CD14-positive monocyte (primary cell): ENCODE measurements at regions not wholly inside any gene's neighbourhood (a gene's known extent, or its start where the extent isn't known, plus 50 kb on each side); places are given as distances from the start of the nearest gene placed in this dataset.

Experiments
- DNase-seq, 3 donors: peaks; one replicate each; pipeline ENCODE4 v3.0.0-alpha.2; 2011 to 2022
- H2AFZ ChIP-seq: 2 replicates; pipeline ENCODE4 v1.6.0; 2012; ENCODE audit warnings: mild to moderate bottlenecking, low read depth, low read length, inconsistent platforms; ENCODE audit not compliant: insufficient read depth, poor library complexity, severe bottlenecking
- H3K27ac ChIP-seq, 2 donors: 1 replicate in 1 of 2; 2 replicates in 1 of 2; pipeline ENCODE4 v1.5.1; 2012 to 2013; ENCODE audit warnings: low read length in 2 of 2, control low read depth in 1 of 2, inconsistent platforms in 1 of 2, low read depth in 1 of 2, mild to moderate bottlenecking in 1 of 2
- H3K27me3 ChIP-seq, 2 donors: one replicate each; pipeline versions ENCODE4 v1.6.0 to v1.6.1; 2011 to 2013; ENCODE audit warnings: low read length in 2 of 2; ENCODE audit not compliant: control insufficient read depth in 2 of 2, insufficient read depth in 2 of 2
- H3K36me3 ChIP-seq, 2 donors: replicated peaks in 1 of 2; 1 replicate in 1 of 2; 2 replicates in 1 of 2; pipeline versions ENCODE4 v1.5.1 to v1.6.1; 2012 to 2013; ENCODE audit warnings: low read length in 2 of 2, control low read depth in 1 of 2, inconsistent platforms in 1 of 2, mild to moderate bottlenecking in 1 of 2; ENCODE audit not compliant: insufficient read depth in 2 of 2, control insufficient read depth in 1 of 2
- H3K4me1 ChIP-seq, 2 donors: 1 replicate in 1 of 2; 2 replicates in 1 of 2; pipeline versions ENCODE4 v1.5.1 to v1.6.1; 2012 to 2013; ENCODE audit warnings: low read length in 2 of 2, control low read depth in 1 of 2, inconsistent platforms in 1 of 2, mild to moderate bottlenecking in 1 of 2, moderate library complexity in 1 of 2; ENCODE audit not compliant: insufficient read depth in 2 of 2, control insufficient read depth in 1 of 2
- H3K4me2 ChIP-seq: replicated peaks from 2 replicates; pipeline ENCODE3; 2012; ENCODE audit warnings: low read length, moderate library complexity, mild to moderate bottlenecking; ENCODE audit not compliant: poor library complexity, severe bottlenecking; ENCODE audit errors: extremely low read depth
- H3K4me3 ChIP-seq, 3 experiments: fragments of 200-600 bp in 1 of 3; sonication (generic) in 1 of 3; replicated peaks in 1 of 3; 1 replicate in 2 of 3; 2 replicates in 1 of 3; pipeline ENCODE4 v1.5.1; 2011 to 2013; ENCODE audit warnings: low read length in 3 of 3, mild to moderate bottlenecking in 3 of 3, control low read depth in 2 of 3, low read depth in 2 of 3, inconsistent platforms in 1 of 3, moderate library complexity in 1 of 3
- H3K79me2 ChIP-seq: 2 replicates; pipeline ENCODE4 v1.6.0; 2012; ENCODE audit warnings: mild to moderate bottlenecking, control low read depth, inconsistent platforms, low read length, moderate library complexity; ENCODE audit not compliant: insufficient read depth
- H3K9ac ChIP-seq: 2 replicates; pipeline ENCODE4 v1.6.0; 2017; ENCODE audit warnings: low read length, mild to moderate bottlenecking; ENCODE audit not compliant: insufficient read depth, poor library complexity, severe bottlenecking
- H3K9me3 ChIP-seq, 2 donors: replicated peaks in 1 of 2; 1 replicate in 1 of 2; 2 replicates in 1 of 2; pipeline versions ENCODE4 v1.5.1 to v1.6.1; 2012 to 2013; ENCODE audit warnings: low read length in 2 of 2, control low read depth in 1 of 2; ENCODE audit not compliant: control insufficient read depth in 1 of 2, insufficient read depth in 1 of 2
- H4K20me1 ChIP-seq: 2 replicates; pipeline ENCODE4 v1.6.0; 2012; ENCODE audit warnings: mild to moderate bottlenecking, low read length, control low read depth, moderate library complexity; ENCODE audit not compliant: insufficient read depth
- H3K27ac Mint-ChIP-seq, 7 donors: one replicate each; pipeline ENCODE4 v1.8.0; 2020; ENCODE audit warnings: mild to moderate bottlenecking in 7 of 7, mixed read lengths in 7 of 7, moderate library complexity in 6 of 7, inconsistent platforms in 2 of 7
- H3K27me3 Mint-ChIP-seq, 3 donors: one replicate each; pipeline ENCODE4 v1.8.0; 2021 to 2022; ENCODE audit warnings: low read depth in 3 of 3, mild to moderate bottlenecking in 3 of 3, mixed read lengths in 3 of 3, moderate library complexity in 3 of 3, inconsistent platforms in 1 of 3
- H3K36me3 Mint-ChIP-seq, 2 donors: one replicate each; pipeline ENCODE4 v1.8.0; 2020; ENCODE audit warnings: mixed read lengths in 2 of 2, inconsistent platforms in 1 of 2, mild to moderate bottlenecking in 1 of 2
- H3K4me1 Mint-ChIP-seq: one replicate; pipeline ENCODE4 v1.8.0; 2020; ENCODE audit warnings: mild to moderate bottlenecking, mixed read lengths
- H3K4me3 Mint-ChIP-seq, 2 donors: one replicate each; pipeline ENCODE4 v1.8.0; 2020; ENCODE audit warnings: mild to moderate bottlenecking in 2 of 2, mixed read lengths in 2 of 2, moderate library complexity in 1 of 2
- H3K9me3 Mint-ChIP-seq, 7 donors: one replicate each; pipeline ENCODE4 v1.8.0; 2020 to 2022; ENCODE audit warnings: mixed read lengths in 7 of 7, mild to moderate bottlenecking in 6 of 7, moderate library complexity in 6 of 7, inconsistent platforms in 2 of 7
- WGBS: methylation state at CpG from one replicate; pipeline ENCODE4 v1.1.5; 2013; ENCODE audit warnings: missing lambda C conversion rate; ENCODE audit not compliant: insufficient coverage; 5-methylcytosine and 5-hydroxymethylcytosine counted together
- intact Hi-C, 2 donors: fragments of 100-400 bp; cut with micrococcal nuclease; formaldehyde crosslinking; loops; one replicate each; pipeline versions ENCODE4 v1.15.0 to v1.15.1; 2023
- TF ChIP-seq, protein P1 (sequence below): fragments of 200-600 bp; IDR thresholded peaks from one replicate; pipeline ENCODE4 v1.8.0; 2022; ENCODE audit warnings: antibody characterized with exemption, mild to moderate bottlenecking

GRCh38 chr2:180625006-180625844, 355.2 kb upstream of the UBE2E3 start:
- Histone ChIP-seq H3K27ac (no peak overlapping the region), H3K9ac (no peak overlapping the region), H3K4me3 (no peak overlapping the region), H3K9me3 (no peaks in the 10 kb centered on the region), H2AFZ (no peak overlapping the region), H3K4me2 (no peak overlapping the region), H3K36me3 (no peaks in the 10 kb centered on the region), H3K79me2 (no peaks in the 10 kb centered on the region), H3K27me3 (no peaks in the 10 kb centered on the region), H3K4me1 (no peaks in the 10 kb centered on the region), H4K20me1 (no peaks in the 10 kb centered on the region)
- no peaks in the 10 kb centered on the region for H3K4me1 Mint-ChIP-seq
- peaks cover 0 to 2% (median 0%) of the 10 kb centered on the region in 3 donors for H3K27me3 Mint-ChIP-seq
- H3K27ac Mint-ChIP-seq = no peak overlapping the region
- peaks cover 0 to 1% (median 0%) of the 10 kb centered on the region in 7 donors for H3K9me3 Mint-ChIP-seq
- intact Hi-C loops = no loop called here
- no peaks in the 10 kb centered on the region for H3K36me3 Mint-ChIP-seq
- H3K4me3 Mint-ChIP-seq = no peak overlapping the region
- TF ChIP-seq, protein P1, sequence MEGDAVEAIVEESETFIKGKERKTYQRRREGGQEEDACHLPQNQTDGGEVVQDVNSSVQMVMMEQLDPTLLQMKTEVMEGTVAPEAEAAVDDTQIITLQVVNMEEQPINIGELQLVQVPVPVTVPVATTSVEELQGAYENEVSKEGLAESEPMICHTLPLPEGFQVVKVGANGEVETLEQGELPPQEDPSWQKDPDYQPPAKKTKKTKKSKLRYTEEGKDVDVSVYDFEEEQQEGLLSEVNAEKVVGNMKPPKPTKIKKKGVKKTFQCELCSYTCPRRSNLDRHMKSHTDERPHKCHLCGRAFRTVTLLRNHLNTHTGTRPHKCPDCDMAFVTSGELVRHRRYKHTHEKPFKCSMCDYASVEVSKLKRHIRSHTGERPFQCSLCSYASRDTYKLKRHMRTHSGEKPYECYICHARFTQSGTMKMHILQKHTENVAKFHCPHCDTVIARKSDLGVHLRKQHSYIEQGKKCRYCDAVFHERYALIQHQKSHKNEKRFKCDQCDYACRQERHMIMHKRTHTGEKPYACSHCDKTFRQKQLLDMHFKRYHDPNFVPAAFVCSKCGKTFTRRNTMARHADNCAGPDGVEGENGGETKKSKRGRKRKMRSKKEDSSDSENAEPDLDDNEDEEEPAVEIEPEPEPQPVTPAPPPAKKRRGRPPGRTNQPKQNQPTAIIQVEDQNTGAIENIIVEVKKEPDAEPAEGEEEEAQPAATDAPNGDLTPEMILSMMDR = no peak
- no peak for DNase-seq
- 82% methylated on average over 2 of the region's 4 CpGs for WGBS

- H3K4me1 Mint-ChIP-seq = no peaks in the 10 kb centered on the region
These were observed 358.2 kb upstream of the UBE2E3 start for GRCh38 chr2:180621941-180622918.

More at GRCh38 chr2:180621941-180622918, 358.2 kb upstream of the UBE2E3 start:
- no peaks in the 10 kb centered on the region for H3K4me1 ChIP-seq
- Mint-ChIP-seq H3K36me3 (no peaks in the 10 kb centered on the region), H3K27me3 (peaks cover 0 to under 1% (median 0%) of the 10 kb centered on the region in 3 donors), H3K27ac (no peak overlapping the region), H3K4me3 (no peak overlapping the region), H3K9me3 (peaks cover 0 to 4% (median 0%) of the 10 kb centered on the region in 7 donors)
- H3K36me3 ChIP-seq = no peaks in the 10 kb centered on the region
- no peaks in the 10 kb centered on the region for H3K79me2 ChIP-seq
- H3K9ac ChIP-seq = no peak overlapping the region
- no peak overlapping the region for H3K4me2 ChIP-seq
- DNase-seq = no peak
- H3K4me3 ChIP-seq = no peak overlapping the region
- H3K9me3 ChIP-seq = no peaks in the 10 kb centered on the region
- TF ChIP-seq, protein P1 = no peak
- no peak overlapping the region for H2AFZ ChIP-seq
- no peaks in the 10 kb centered on the region for H4K20me1 ChIP-seq
- H3K27ac ChIP-seq = no peak overlapping the region
- H3K27me3 ChIP-seq = no peaks in the 10 kb centered on the region
- WGBS = no CpG with 5 or more reads among the region's 3 CpGs
- intact Hi-C loops = no loop called here
